ENCODE measurements at regions not wholly inside any gene's neighbourhood (a gene's known extent, or its start where the extent isn't known, plus 50 kb on each side); places are given as distances from the start of the nearest gene placed in this dataset.
A peak's percentile ranks its signal among the peaks of the same experiment; 100 is the strongest.
"Not testable (repeated sequence)": the region's sequence is repeated elsewhere in the genome, so short reads cannot be mapped to it uniquely, and the experiment has no call there.

DNA sequence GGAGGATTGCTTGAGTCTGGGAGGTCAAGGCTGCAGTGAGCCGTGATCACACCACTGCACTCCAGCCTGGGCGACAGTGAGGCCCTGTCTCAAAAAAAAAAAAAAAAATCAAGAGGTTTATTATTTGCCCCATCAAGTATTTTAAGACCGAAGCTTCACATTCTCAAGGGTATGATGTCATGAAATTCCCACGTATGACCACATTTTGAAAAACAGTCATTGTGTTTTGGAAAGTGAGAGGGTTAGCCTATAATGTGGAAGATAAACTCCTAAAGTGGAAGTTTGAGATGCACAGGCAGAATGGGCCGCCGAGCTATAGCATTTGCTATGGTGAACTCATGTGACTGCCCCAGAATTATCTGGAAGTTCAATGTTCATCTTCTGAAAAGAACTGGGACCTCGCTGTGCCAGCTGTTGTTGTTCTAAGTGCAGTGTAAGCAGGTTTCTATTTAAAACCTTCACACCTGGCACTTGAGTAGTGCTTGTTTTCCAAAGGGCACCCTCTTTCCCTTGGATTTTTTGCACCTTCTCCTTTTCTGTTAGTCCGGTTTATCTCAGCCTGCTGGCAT is 96.9 kb upstream of the SLC25A33 start:
- no peak overlapping the region for H3K27ac ChIP-seq (ENCODE audit: low read depth, low read length)
- no peaks in the 10 kb centered on the region for H3K36me3 ChIP-seq (ENCODE audit: control insufficient read depth, insufficient read depth, low read length)
- H3K4me1 ChIP-seq (ENCODE audit: control insufficient read depth, insufficient read depth, low read length) = peaks cover 9% of the 10 kb centered on the region
- no peak overlapping the region for H3K4me3 ChIP-seq (ENCODE audit: low read depth, low read length)
- no peaks in the 10 kb centered on the region for H3K9me3 ChIP-seq (ENCODE audit: control insufficient read depth, insufficient read depth, low read length)
- no peak overlapping the region for H3K9ac ChIP-seq (ENCODE audit: low read depth, low read length)
- H3K27me3 ChIP-seq (ENCODE audit: control insufficient read depth, insufficient read depth, low read length) = no peaks in the 10 kb centered on the region

DNA sequence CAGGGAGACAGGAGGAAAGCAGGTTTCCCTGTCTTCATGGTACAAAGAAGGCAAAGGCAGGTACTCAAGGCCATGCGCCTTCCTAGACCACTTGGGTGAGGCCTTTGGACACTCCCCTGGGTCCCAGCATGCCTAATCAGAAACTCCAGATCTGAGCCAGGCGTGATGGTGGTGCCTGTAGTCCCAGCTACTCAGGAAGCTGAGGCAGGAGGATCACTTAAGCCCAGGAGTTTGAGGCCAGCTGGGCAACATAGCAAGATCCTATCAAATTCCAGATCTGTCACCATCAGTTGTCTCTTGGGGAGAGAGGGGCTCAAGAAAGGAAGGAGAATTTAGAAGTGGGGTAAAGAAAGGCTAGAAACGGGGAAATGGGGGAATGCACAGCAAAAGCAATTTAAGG is 96.3 kb upstream of the SLC25A33 start:
- Histone ChIP-seq H3K9ac (ENCODE audit: low read depth, low read length) (no peak overlapping the region), H3K36me3 (ENCODE audit: control insufficient read depth, insufficient read depth, low read length) (no peaks in the 10 kb centered on the region), H3K27ac (ENCODE audit: low read depth, low read length) (no peak overlapping the region), H3K4me1 (ENCODE audit: control insufficient read depth, insufficient read depth, low read length) (peaks cover 7% of the 10 kb centered on the region), H3K9me3 (ENCODE audit: control insufficient read depth, insufficient read depth, low read length) (no peaks in the 10 kb centered on the region), H3K4me3 (ENCODE audit: low read depth, low read length) (no peak overlapping the region), H3K27me3 (ENCODE audit: control insufficient read depth, insufficient read depth, low read length) (no peaks in the 10 kb centered on the region)

DNA sequence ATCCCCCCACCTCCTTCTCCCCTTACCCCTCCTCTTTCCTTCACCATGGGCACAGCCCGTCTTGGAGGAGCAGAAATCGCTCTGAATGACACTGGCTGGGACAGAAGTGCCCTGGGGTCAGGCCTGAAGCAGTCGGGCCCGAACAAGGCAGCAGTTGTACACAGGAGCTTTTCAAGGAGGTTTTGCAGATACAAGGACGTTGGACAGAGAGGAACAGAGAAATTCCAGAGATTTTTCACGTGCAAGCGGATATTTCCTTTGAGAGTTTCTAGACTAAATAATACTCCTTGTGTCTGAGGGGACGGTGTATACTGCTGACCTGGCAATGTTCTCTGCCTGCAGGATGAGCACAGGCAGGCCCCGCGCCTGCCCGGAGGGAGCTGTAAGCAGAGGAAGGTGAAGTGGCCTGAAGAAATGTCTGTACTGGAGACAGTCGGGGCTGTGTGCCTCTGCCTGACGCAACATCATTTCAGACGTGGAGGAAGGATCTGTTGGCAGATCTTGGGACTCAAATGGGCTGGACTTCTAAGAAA is 95.3 kb upstream of the SLC25A33 start:
- H3K9ac ChIP-seq (ENCODE audit: low read depth, low read length) = no peak overlapping the region
- peak overlapping the region; percentile 12 for H3K27ac ChIP-seq (ENCODE audit: low read depth, low read length)
- no peak overlapping the region for H3K4me3 ChIP-seq (ENCODE audit: low read depth, low read length)

DNA sequence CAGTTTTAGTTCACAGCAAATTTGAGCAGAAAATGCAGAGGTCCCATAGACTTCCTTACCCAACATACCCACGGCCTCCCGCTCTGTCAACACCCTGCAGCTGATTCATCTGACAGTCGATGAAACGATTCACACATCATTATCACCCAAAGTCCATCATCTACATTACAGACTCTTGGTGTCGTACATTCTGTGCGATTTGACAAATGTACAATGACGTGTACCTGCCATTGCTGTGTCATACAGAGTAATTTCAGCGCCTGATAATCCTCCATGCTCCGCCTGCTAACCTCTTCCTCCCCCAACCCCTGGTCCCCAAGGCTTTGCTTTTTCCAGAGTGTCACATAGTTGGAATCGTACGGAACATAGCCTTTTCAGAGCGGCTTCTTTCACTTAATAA is 94.7 kb upstream of the SLC25A33 start:
- Histone ChIP-seq H3K9ac (ENCODE audit: low read depth, low read length) (no peak overlapping the region), H3K27ac (ENCODE audit: low read depth, low read length) (no peak overlapping the region), H3K27me3 (ENCODE audit: control insufficient read depth, insufficient read depth, low read length) (no peaks in the 10 kb centered on the region), H3K4me1 (ENCODE audit: control insufficient read depth, insufficient read depth, low read length) (peaks cover 9% of the 10 kb centered on the region), H3K4me3 (ENCODE audit: low read depth, low read length) (no peak overlapping the region), H3K9me3 (ENCODE audit: control insufficient read depth, insufficient read depth, low read length) (no peaks in the 10 kb centered on the region), H3K36me3 (ENCODE audit: control insufficient read depth, insufficient read depth, low read length) (no peaks in the 10 kb centered on the region)

More for the DNA sequence above, 95.3 kb upstream of the SLC25A33 start:
- Histone ChIP-seq H3K27me3 (ENCODE audit: control insufficient read depth, insufficient read depth, low read length) (no peaks in the 10 kb centered on the region), H3K36me3 (ENCODE audit: control insufficient read depth, insufficient read depth, low read length) (no peaks in the 10 kb centered on the region), H3K9me3 (ENCODE audit: control insufficient read depth, insufficient read depth, low read length) (no peaks in the 10 kb centered on the region), H3K4me1 (ENCODE audit: control insufficient read depth, insufficient read depth, low read length) (peaks cover 8% of the 10 kb centered on the region)

DNA sequence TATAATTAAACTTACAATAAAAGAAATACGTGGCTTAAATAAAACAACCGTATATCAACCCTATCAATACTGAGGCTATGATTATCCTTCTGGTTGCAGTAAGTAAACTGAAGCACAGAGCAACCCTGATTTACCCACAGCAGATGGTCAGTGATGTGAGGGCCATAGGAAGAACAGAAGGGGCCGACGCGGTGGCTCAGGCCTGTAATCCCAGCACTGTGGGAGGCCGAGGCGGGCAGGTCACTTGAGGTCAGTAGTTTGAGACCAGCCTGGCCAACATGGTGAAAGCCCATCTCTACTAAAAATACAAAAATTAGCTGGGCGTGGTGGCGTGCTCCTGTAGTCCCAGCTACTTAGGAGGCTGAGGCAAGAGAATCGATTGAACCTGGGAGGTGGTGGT is 94.2 kb upstream of the SLC25A33 start:
- H3K4me3 ChIP-seq (ENCODE audit: low read depth, low read length); H3K9me3 ChIP-seq (ENCODE audit: control insufficient read depth, insufficient read depth, low read length); H3K27ac ChIP-seq (ENCODE audit: low read depth, low read length); H3K4me1 ChIP-seq (ENCODE audit: control insufficient read depth, insufficient read depth, low read length); H3K27me3 ChIP-seq (ENCODE audit: control insufficient read depth, insufficient read depth, low read length); H3K36me3 ChIP-seq (ENCODE audit: control insufficient read depth, insufficient read depth, low read length); H3K9ac ChIP-seq (ENCODE audit: low read depth, low read length): not testable (repeated sequence)

DNA sequence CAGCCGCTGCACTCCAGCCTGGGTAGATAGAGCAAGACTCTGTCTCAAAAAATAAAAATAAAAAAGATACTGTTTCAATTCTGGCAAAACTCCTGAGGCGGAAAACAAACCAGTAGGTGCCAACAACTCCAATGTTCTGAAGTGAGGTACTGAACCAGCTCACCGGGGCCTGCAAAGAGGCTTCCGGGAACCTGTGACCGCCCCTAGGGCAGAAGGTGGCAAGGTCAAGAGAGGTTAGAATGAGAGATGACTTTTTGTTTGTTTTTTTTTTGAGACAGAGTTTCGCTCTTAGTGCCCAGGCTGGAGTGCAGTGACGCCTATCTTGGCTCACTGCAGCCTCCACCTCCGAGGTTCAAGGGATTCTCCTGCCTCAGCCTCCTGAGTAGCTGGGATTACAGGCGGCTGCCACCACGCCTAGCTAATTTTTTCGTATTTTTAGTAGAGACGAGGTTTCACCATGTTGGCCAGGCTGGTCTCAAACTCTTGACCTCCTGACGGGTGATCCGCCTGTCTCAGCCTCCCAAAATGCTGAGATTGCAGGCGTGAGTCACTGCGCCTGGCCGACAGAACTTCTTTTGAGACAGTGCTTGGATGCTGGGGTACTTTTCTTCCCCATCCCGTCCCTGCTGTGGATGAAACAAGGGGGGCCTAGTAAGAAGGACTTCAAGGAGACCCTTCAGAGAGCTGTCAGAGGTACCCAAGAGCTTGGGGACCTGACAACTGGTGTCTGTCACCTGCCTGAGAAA is 91.9 kb upstream of the SLC25A33 start:
- Histone ChIP-seq H3K4me3 (ENCODE audit: low read depth, low read length) (no peak overlapping the region), H3K27me3 (ENCODE audit: control insufficient read depth, insufficient read depth, low read length) (no peaks in the 10 kb centered on the region), H3K9me3 (ENCODE audit: control insufficient read depth, insufficient read depth, low read length) (no peaks in the 10 kb centered on the region)

DNA sequence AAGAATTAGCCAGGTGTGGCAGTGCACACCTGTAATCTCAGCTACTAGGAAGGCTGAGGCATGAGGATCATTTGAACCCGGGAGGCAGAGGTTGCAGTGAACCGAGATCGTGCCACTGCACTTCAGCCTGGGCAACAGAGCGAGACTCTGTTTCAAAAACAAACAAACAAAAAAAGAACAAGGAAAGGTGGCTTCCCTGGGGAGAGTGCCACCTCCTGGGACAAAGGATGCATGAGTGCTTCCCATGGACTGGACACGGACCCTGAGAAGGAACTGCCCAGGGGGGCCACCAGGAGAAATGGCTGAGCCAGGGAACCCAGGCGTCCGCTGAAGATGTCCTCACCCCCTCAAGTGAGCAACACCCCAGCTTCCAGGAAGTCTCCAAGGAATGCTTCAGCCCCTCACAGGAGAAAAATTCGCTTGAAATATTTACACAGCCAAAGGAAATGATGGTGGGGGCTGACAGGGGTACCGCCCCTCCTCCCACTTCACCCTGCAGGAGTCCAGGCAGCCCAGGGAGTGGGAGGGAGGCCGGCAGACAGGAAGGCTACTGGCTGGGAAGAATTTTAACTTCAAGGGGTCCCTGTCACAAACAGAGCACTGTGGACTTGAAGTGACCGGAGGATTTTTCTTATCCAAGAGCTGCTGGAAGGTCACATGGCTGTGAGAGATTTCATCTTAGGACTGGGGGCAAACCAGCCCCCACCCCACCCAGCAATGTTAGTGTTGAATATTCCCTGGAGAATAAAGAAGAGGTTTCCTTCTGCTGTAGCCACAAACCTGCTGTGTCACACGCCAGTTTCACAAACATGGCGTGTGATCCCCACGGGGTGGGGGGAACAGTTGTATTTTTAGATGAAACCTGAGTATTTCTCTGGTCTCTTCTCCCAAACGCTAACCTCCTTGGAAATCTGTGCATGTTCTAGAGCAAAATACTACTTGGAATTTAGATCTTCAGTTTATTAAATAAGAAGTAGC is 90.8 kb upstream of the SLC25A33 start:
- peak overlapping the region; percentile 77 for H3K27ac ChIP-seq (ENCODE audit: low read depth, low read length)
- no peaks in the 10 kb centered on the region for H3K9me3 ChIP-seq (ENCODE audit: control insufficient read depth, insufficient read depth, low read length)
- no peaks in the 10 kb centered on the region for H3K27me3 ChIP-seq (ENCODE audit: control insufficient read depth, insufficient read depth, low read length)
- no peak overlapping the region for H3K9ac ChIP-seq (ENCODE audit: low read depth, low read length)
- no peaks in the 10 kb centered on the region for H3K36me3 ChIP-seq (ENCODE audit: control insufficient read depth, insufficient read depth, low read length)
- no peak overlapping the region for H3K4me3 ChIP-seq (ENCODE audit: low read depth, low read length)
- peaks cover 9% of the 10 kb centered on the region for H3K4me1 ChIP-seq (ENCODE audit: control insufficient read depth, insufficient read depth, low read length)

More for the DNA sequence above, 91.9 kb upstream of the SLC25A33 start:
- H3K9ac ChIP-seq (ENCODE audit: low read depth, low read length) = no peak overlapping the region
- H3K36me3 ChIP-seq (ENCODE audit: control insufficient read depth, insufficient read depth, low read length) = no peaks in the 10 kb centered on the region
- no peak overlapping the region for H3K27ac ChIP-seq (ENCODE audit: low read depth, low read length)
- H3K4me1 ChIP-seq (ENCODE audit: control insufficient read depth, insufficient read depth, low read length) = peaks cover 9% of the 10 kb centered on the region

DNA sequence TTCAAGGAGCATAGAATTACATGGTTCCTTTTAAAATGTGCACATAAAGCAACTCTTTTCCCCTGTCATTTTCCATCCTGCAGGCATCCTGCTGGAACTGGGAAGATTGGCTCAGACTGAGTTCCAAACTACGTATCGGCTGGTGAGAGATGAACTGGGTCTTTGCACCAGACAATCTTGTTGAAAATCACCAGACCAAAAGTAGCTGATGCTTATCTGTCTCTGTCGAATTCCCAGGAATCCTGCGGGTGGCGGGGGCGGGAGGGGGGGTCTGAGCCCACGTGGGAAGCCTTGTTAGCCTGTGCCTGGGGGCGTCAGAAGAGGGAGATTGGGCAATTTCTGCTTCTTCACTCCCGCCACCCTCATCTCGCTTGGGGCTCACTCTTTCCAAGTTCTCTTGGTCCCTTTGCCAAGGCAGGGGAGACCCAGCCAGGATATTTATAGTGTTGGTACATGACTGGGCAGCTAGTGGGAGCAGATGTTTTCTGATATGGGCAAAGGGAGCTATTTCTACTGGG is 90.1 kb upstream of the SLC25A33 start:
- peak overlapping the region; percentile 77 for H3K27ac ChIP-seq (ENCODE audit: low read depth, low read length)
- H3K9ac ChIP-seq (ENCODE audit: low read depth, low read length) = no peak overlapping the region
- H3K36me3 ChIP-seq (ENCODE audit: control insufficient read depth, insufficient read depth, low read length) = no peaks in the 10 kb centered on the region
- H3K4me1 ChIP-seq (ENCODE audit: control insufficient read depth, insufficient read depth, low read length) = peaks cover 9% of the 10 kb centered on the region
- H3K4me3 ChIP-seq (ENCODE audit: low read depth, low read length) = no peak overlapping the region
- H3K27me3 ChIP-seq (ENCODE audit: control insufficient read depth, insufficient read depth, low read length) = no peaks in the 10 kb centered on the region
- H3K9me3 ChIP-seq (ENCODE audit: control insufficient read depth, insufficient read depth, low read length) = no peaks in the 10 kb centered on the region

DNA sequence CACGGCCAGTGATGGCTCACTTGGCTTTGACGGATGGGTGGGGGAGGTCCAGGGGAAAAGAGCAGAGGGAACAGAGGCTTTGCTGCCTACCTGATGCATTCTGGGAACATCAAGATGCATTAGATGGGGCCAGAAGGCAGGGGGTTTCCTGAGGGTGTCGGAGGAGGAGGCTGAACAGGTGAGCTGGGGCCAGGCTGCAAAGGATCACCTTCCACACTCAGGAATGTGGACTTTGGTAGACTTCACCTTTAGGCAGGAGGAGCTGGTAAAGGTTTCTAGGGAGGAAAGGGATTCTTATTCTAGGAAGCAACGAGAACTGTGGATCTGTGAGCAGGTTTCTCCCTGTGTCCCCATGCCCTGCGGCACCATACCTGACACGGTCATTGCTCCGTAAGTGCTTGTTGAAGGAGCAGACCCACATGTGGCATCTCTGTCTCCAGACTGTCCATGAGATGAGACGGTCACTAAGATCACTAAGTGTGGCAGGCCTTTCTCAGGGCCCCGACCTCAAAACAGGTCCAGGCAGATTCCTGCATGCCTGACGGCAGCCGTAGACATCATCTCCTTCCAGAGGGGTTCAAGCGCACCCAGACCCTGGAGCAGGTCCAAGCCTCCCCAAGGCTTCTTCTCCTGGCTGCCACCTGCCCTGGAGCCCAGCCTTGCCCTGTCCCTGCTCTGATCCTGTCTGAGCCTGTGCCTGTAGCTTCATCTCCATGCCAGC is 89.1 kb upstream of the SLC25A33 start:
- Histone ChIP-seq H3K9me3 (ENCODE audit: control insufficient read depth, insufficient read depth, low read length) (no peaks in the 10 kb centered on the region), H3K27me3 (ENCODE audit: control insufficient read depth, insufficient read depth, low read length) (no peaks in the 10 kb centered on the region), H3K4me3 (ENCODE audit: low read depth, low read length) (no peak overlapping the region), H3K27ac (ENCODE audit: low read depth, low read length) (no peak overlapping the region), H3K4me1 (ENCODE audit: control insufficient read depth, insufficient read depth, low read length) (peaks cover 9% of the 10 kb centered on the region), H3K36me3 (ENCODE audit: control insufficient read depth, insufficient read depth, low read length) (no peaks in the 10 kb centered on the region), H3K9ac (ENCODE audit: low read depth, low read length) (no peak overlapping the region)

DNA sequence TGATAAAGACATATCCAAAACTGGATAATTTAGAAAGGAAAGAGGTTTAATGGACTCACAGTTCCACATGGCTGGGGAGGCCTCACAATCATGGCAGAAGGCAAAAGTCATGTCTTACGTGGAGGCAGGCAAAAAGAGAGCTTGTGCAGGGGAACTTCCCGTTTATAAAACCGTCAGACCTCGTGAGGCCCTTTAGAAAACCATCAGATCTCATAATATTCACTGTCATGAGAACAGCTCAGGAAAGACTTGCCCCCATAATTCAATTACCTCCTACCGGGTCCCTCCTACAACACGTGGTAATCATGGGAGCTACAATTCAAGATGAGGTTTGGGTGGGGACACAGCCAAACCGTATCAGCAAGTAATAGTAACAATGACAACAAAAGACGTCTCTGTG is 88.2 kb upstream of the SLC25A33 start:
- Histone ChIP-seq H3K9me3 (ENCODE audit: control insufficient read depth, insufficient read depth, low read length) (no peaks in the 10 kb centered on the region), H3K9ac (ENCODE audit: low read depth, low read length) (no peak overlapping the region), H3K4me3 (ENCODE audit: low read depth, low read length) (no peak overlapping the region), H3K27me3 (ENCODE audit: control insufficient read depth, insufficient read depth, low read length) (no peaks in the 10 kb centered on the region), H3K36me3 (ENCODE audit: control insufficient read depth, insufficient read depth, low read length) (no peaks in the 10 kb centered on the region), H3K4me1 (ENCODE audit: control insufficient read depth, insufficient read depth, low read length) (peaks cover 9% of the 10 kb centered on the region), H3K27ac (ENCODE audit: low read depth, low read length) (no peak overlapping the region)

All from HUES48 (cell line).